ENCODE measurements at regions not wholly inside any gene's neighbourhood (a gene's known extent, or its start where the extent isn't known, plus 50 kb on each side); places are given as distances from the start of the nearest gene placed in this dataset.

- TF ChIP-seq, protein P1, sequence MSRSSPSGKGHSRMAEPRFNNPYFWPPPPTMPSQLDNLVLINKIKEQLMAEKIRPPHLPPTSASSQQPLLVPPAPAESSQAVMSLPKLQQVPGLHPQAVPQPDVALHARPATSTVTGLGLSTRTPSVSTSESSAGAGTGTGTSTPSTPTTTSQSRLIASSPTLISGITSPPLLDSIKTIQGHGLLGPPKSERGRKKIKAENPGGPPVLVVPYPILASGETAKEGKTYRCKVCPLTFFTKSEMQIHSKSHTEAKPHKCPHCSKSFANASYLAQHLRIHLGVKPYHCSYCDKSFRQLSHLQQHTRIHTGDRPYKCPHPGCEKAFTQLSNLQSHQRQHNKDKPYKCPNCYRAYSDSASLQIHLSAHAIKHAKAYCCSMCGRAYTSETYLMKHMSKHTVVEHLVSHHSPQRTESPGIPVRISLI (tag by site-specific recombination; IDR thresholded peaks at IDR 0.05), result no peak
- TF ChIP-seq, protein P2, sequence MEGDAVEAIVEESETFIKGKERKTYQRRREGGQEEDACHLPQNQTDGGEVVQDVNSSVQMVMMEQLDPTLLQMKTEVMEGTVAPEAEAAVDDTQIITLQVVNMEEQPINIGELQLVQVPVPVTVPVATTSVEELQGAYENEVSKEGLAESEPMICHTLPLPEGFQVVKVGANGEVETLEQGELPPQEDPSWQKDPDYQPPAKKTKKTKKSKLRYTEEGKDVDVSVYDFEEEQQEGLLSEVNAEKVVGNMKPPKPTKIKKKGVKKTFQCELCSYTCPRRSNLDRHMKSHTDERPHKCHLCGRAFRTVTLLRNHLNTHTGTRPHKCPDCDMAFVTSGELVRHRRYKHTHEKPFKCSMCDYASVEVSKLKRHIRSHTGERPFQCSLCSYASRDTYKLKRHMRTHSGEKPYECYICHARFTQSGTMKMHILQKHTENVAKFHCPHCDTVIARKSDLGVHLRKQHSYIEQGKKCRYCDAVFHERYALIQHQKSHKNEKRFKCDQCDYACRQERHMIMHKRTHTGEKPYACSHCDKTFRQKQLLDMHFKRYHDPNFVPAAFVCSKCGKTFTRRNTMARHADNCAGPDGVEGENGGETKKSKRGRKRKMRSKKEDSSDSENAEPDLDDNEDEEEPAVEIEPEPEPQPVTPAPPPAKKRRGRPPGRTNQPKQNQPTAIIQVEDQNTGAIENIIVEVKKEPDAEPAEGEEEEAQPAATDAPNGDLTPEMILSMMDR (tag by site-specific recombination; IDR thresholded peaks at IDR 0.05), result no peak
- no peak for TF ChIP-seq ZNF2 (tag by site-specific recombination; IDR thresholded peaks at IDR 0.05)
- no peak for TF ChIP-seq ZNF366 (tag by site-specific recombination; conservative IDR thresholded peaks at IDR 0.05)
- TF ChIP-seq, protein P3, sequence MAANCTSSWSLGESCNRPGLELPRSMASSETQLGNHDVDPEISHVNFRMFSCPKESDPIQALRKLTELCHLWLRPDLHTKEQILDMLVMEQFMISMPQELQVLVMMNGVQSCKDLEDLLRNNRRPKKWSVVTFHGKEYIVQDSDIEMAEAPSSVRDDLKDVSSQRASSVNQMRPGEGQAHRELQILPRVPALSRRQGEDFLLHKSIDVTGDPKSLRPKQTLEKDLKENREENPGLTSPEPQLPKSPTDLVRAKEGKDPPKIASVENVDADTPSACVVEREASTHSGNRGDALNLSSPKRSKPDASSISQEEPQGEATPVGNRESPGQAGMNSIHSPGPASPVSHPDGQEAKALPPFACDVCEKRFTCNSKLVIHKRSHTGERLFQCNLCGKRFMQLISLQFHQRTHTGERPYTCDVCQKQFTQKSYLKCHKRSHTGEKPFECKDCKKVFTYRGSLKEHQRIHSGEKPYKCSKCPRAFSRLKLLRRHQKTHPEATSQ (tag by site-specific recombination; IDR thresholded peaks at IDR 0.05), result no peak
Measured at GRCh38 chr14:28483506-28483905, 283.1 kb upstream of the FOXG1 start.

Data from HEK293 (cell line).